ENCODE measurements at regions not wholly inside any gene's neighbourhood (a gene's known extent, or its start where the extent isn't known, plus 50 kb on each side); places are given as distances from the start of the nearest gene placed in this dataset.
"Not testable (repeated sequence)": the region's sequence is repeated elsewhere in the genome, so short reads cannot be mapped to it uniquely, and the experiment has no call there.

- no peak overlapping the region for H3K4me3 ChIP-seq (replicated peaks; ENCODE audit: low read depth, low read length)
- no peak for DNase-seq (ENCODE audit: extremely low read depth, low read depth)
- TF ChIP-seq CTCF (IDR thresholded peaks at IDR 0.05; ENCODE audit: low read depth, low read length, missing control alignments): peak; percentile 24
Measured at GRCh38 chr4:154024097-154024694, 235.3 kb upstream of the SFRP2 start.

DNA sequence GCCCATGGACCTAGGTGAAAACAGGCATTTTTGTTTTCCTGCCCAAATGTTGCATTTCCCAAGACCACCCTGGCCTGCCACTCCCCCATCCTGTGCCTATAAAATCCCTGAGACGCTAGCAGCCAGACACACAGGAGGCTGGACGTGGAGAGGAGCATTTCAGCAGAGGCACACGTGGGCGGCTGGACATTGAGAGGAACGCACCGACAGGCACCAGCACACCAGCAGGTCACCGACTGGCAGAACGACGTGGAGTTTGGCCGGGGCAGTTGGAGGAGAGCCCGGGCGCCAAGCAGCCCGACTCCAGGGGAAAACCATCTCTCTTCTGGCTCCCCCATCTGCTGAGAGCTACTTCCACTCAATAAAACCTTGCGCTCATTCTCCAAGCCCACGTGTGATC is 234.8 kb upstream of the SFRP2 start:
- not testable (repeated sequence) for DNase-seq (ENCODE audit: extremely low read depth, low read depth)

DNA sequence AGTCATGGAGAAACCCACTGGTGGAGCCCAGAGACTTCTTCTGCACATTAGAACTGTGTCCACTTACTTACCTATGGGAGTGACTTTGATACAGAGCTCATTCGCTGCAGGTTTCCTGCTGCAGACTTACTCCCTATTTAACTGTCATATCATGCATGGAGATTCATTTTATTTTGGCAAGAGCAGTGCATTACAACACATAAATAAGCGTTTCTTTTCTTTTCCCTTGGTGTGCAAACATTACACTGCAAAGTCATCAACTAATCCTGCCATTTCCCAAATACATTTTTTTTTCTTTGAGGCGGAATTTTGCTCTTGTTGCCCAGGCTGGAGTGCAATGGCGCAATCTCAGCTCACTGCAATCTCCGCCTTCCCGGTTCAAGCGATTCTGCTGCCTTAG is 230.9 kb upstream of the SFRP2 start:
- no peak for TF ChIP-seq CTCF (IDR thresholded peaks at IDR 0.05; ENCODE audit: low read depth, low read length, missing control alignments)
- no peak overlapping the region for H3K4me3 ChIP-seq (replicated peaks; ENCODE audit: low read depth, low read length)
- DNase-seq (ENCODE audit: extremely low read depth, low read depth): no peak

More for the DNA sequence above, 234.8 kb upstream of the SFRP2 start:
- H3K4me3 ChIP-seq (replicated peaks; ENCODE audit: low read depth, low read length): not testable (repeated sequence)

DNA sequence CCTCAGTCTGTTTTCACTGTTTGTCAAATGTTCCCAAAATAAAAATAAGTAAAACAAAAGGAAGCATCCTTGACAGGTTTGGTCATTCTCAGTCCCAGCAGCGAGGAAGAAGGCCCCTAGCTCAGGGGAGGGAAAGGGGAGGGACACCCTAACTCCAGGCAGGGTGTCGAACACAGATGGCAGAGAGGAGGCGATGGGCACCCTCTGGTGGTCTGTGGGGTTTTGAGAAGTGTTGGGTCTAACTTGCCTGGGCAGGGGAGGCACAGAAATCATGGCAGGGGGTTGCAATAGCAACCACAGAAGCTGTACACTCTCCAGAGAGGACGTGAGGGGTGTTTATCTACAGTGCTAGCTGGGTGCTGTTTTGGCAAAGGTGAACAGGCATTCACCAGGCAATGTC is 229.8 kb upstream of the SFRP2 start:
- peak; percentile 10 for TF ChIP-seq CTCF (IDR thresholded peaks at IDR 0.05; ENCODE audit: low read depth, low read length, missing control alignments)
- DNase-seq (ENCODE audit: extremely low read depth, low read depth): no peak
- no peak overlapping the region for H3K4me3 ChIP-seq (replicated peaks; ENCODE audit: low read depth, low read length)

- no peak for TF ChIP-seq CTCF (IDR thresholded peaks at IDR 0.05; ENCODE audit: low read depth, low read length, missing control alignments)
- no peak overlapping the region for H3K4me3 ChIP-seq (replicated peaks; ENCODE audit: low read depth, low read length)
- DNase-seq (ENCODE audit: extremely low read depth, low read depth): no peak
Measured at GRCh38 chr4:154015578-154015977, 226.7 kb upstream of the SFRP2 start.

- DNase-seq (ENCODE audit: extremely low read depth, low read depth): no peak
- TF ChIP-seq CTCF (IDR thresholded peaks at IDR 0.05; ENCODE audit: low read depth, low read length, missing control alignments): no peak
- H3K4me3 ChIP-seq (replicated peaks; ENCODE audit: low read depth, low read length): no peak overlapping the region
Measured at GRCh38 chr4:154014407-154015321, 225.8 kb upstream of the SFRP2 start.

- DNase-seq (ENCODE audit: extremely low read depth, low read depth): no peak
- H3K4me3 ChIP-seq (replicated peaks; ENCODE audit: low read depth, low read length): no peak overlapping the region
- no peak for TF ChIP-seq CTCF (IDR thresholded peaks at IDR 0.05; ENCODE audit: low read depth, low read length, missing control alignments)
Measured at GRCh38 chr4:154013576-154013975, 224.7 kb upstream of the SFRP2 start.

All from HFF-Myc (cell line).